Stimulated activated CD8-positive, alpha-beta memory T cell treated with anti-CD3 and anti-CD28 coated beads, Interleukin-12 subunit alpha, Interleukin-12 subunit beta, amount 100 ng/mL, for 1 hour (primary cell): ENCODE measurements at regions not wholly inside any gene's neighbourhood (a gene's known extent, or its start where the extent isn't known, plus 50 kb on each side); places are given as distances from the start of the nearest gene placed in this dataset.
"Not testable (repeated sequence)": the region's sequence is repeated elsewhere in the genome, so short reads cannot be mapped to it uniquely, and the experiment has no call there.

Source experiments
- DNase-seq: peaks from one replicate; pipeline ENCODE4 v3.0.0-alpha.2; 2020; ENCODE audit warnings: low read depth

- DNase-seq, result no peak
Measured at GRCh38 chr10:124180947-124181549, 87.7 kb upstream of the CHST15 start.

GRCh38 chr10:124180044-124180745, 86.8 kb upstream of the CHST15 start:
- DNase-seq, result no peak

- DNase-seq, result no peak
Measured at GRCh38 chr10:124179308-124180043, 86.1 kb upstream of the CHST15 start.

GRCh38 chr10:124177180-124177518, 83.8 kb upstream of the CHST15 start:
- no peak for DNase-seq

GRCh38 chr10:124176349-124177179, 83.2 kb upstream of the CHST15 start:
- DNase-seq, result no peak

- no peak for DNase-seq
Measured at GRCh38 chr10:124175701-124176348, 82.4 kb upstream of the CHST15 start.

- DNase-seq, result no peak
Measured at GRCh38 chr10:124174673-124175645, 81.6 kb upstream of the CHST15 start.

GRCh38 chr10:124174071-124174566, 80.7 kb upstream of the CHST15 start:
- no peak for DNase-seq

- no peak for DNase-seq
Measured at GRCh38 chr10:124173298-124173900, 80.0 kb upstream of the CHST15 start.

- no peak for DNase-seq
Measured at GRCh38 chr10:124172181-124172916, 79.0 kb upstream of the CHST15 start.

- DNase-seq, result no peak
Measured at GRCh38 chr10:124171561-124171960, 78.2 kb upstream of the CHST15 start.

- DNase-seq, result no peak
Measured at GRCh38 chr10:124170631-124171030, 77.2 kb upstream of the CHST15 start.

- no peak for DNase-seq
Measured at GRCh38 chr10:124168991-124169802, 75.8 kb upstream of the CHST15 start.

GRCh38 chr10:124168581-124168980, 75.2 kb upstream of the CHST15 start:
- DNase-seq, result no peak

GRCh38 chr10:124167925-124168324, 74.5 kb upstream of the CHST15 start:
- DNase-seq, result not testable (repeated sequence)

GRCh38 chr10:124166431-124167125, 73.2 kb upstream of the CHST15 start:
- DNase-seq, result no peak

- no peak for DNase-seq
Measured at GRCh38 chr10:124165827-124166226, 72.4 kb upstream of the CHST15 start.

GRCh38 chr10:124165311-124165710, 71.9 kb upstream of the CHST15 start:
- no peak for DNase-seq
